GM12892 (cell line): ENCODE measurements at regions not wholly inside any gene's neighbourhood (a gene's known extent, or its start where the extent isn't known, plus 50 kb on each side); places are given as distances from the start of the nearest gene placed in this dataset.
"Not testable (repeated sequence)": the region's sequence is repeated elsewhere in the genome, so short reads cannot be mapped to it uniquely, and the experiment has no call there.

Experiments
- DNase-seq: peaks from one replicate; pipeline ENCODE4 v3.0.0; 2011; ENCODE audit not compliant: insufficient read length
- FAIRE-seq: peaks from 2 replicates; lab custom pipeline; 2011; peaks lifted over from hg19 to GRCh38; lab: Jason Lieb, UNC
- POLR2A ChIP-seq: IDR thresholded peaks from 2 replicates; pipeline ENCODE4 v1.6.1; 2011; ENCODE audit warnings: low read depth, low read length, control low read depth
- POLR2AphosphoS5 ChIP-seq: IDR thresholded peaks from 2 replicates; pipeline ENCODE4 v1.6.1; 2011; ENCODE audit warnings: low read depth, low read length, control low read depth
- TAF1 ChIP-seq: IDR thresholded peaks from 2 replicates; pipeline ENCODE4 v1.6.1; 2011; ENCODE audit warnings: low read depth, mild to moderate bottlenecking, control low read depth, low read length, borderline replicate concordance

GRCh38 chrX:26580021-26580420 is 364.1 kb downstream of the MAGEB5 start:
- DNase-seq, result no peak
- FAIRE-seq, result no peak
- no peak for TF ChIP-seq POLR2AphosphoS5
- no peak for TF ChIP-seq TAF1
- TF ChIP-seq POLR2A, result no peak

GRCh38 chrX:26574234-26574633 is 358.3 kb downstream of the MAGEB5 start:
- FAIRE-seq (no peak), DNase-seq (no peak)
- TF ChIP-seq POLR2A (no peak), POLR2AphosphoS5 (no peak), TAF1 (no peak)

- TF ChIP-seq POLR2AphosphoS5, result no peak
- no peak for TF ChIP-seq POLR2A
- TF ChIP-seq TAF1, result no peak
- DNase-seq (no peak), FAIRE-seq (no peak)
Measured at GRCh38 chrX:26562156-26562555, 346.2 kb downstream of the MAGEB5 start.

- FAIRE-seq (no peak), DNase-seq (no peak)
- TF ChIP-seq POLR2A (no peak), TAF1 (no peak), POLR2AphosphoS5 (no peak)
Measured at GRCh38 chrX:26559855-26560254, 343.9 kb downstream of the MAGEB5 start.

GRCh38 chrX:26558719-26559386 is 342.9 kb downstream of the MAGEB5 start:
- DNase-seq (no peak), FAIRE-seq (no peak)
- TF ChIP-seq TAF1, result no peak

GRCh38 chrX:26557691-26558321 is 341.8 kb downstream of the MAGEB5 start:
- no peak for FAIRE-seq
- TF ChIP-seq POLR2AphosphoS5 (no peak), POLR2A (no peak), TAF1 (no peak)
- DNase-seq, result no peak

GRCh38 chrX:26525768-26526167 is 309.8 kb downstream of the MAGEB5 start:
- FAIRE-seq, DNase-seq: not testable (repeated sequence)

GRCh38 chrX:26522501-26522900 is 306.5 kb downstream of the MAGEB5 start:
- FAIRE-seq, result no peak
- TF ChIP-seq POLR2A (no peak), TAF1 (no peak), POLR2AphosphoS5 (no peak)
- no peak for DNase-seq

GRCh38 chrX:26511589-26512363 is 295.8 kb downstream of the MAGEB5 start:
- FAIRE-seq (no peak), DNase-seq (no peak)

GRCh38 chrX:26470941-26471340 is 255.0 kb downstream of the MAGEB5 start:
- DNase-seq, result no peak
- TF ChIP-seq TAF1 (no peak), POLR2AphosphoS5 (no peak), POLR2A (no peak)
- FAIRE-seq, result no peak

More at GRCh38 chrX:26511589-26512363, 295.8 kb downstream of the MAGEB5 start:
- TF ChIP-seq POLR2A (no peak), POLR2AphosphoS5 (no peak)

GRCh38 chrX:26466387-26466786 is 250.4 kb downstream of the MAGEB5 start:
- TF ChIP-seq POLR2AphosphoS5 (no peak), TAF1 (no peak), POLR2A (no peak)
- FAIRE-seq, result no peak

GRCh38 chrX:26445288-26445687 is 229.3 kb downstream of the MAGEB5 start:
- no peak for FAIRE-seq
- TF ChIP-seq POLR2AphosphoS5, result no peak
- no peak for TF ChIP-seq POLR2A
- no peak for TF ChIP-seq TAF1
- DNase-seq, result no peak

More at GRCh38 chrX:26466387-26466786, 250.4 kb downstream of the MAGEB5 start:
- no peak for DNase-seq

- not testable (repeated sequence) for DNase-seq, FAIRE-seq
Measured at GRCh38 chrX:26444417-26444816, 228.4 kb downstream of the MAGEB5 start.
